Vagina (tissue), 2 donors: ENCODE measurements at regions not wholly inside any gene's neighbourhood (a gene's known extent, or its start where the extent isn't known, plus 50 kb on each side); places are given as distances from the start of the nearest gene placed in this dataset.

Experiments
- CTCF ChIP-seq, 3 experiments: fragments of 450-650 bp in 2 of 3; fragments of 200-600 bp in 1 of 3; sonication (generic) in 1 of 3; IDR thresholded peaks; one replicate each; pipeline ENCODE4 v1.5.1; 2017 to 2019; ENCODE audit warnings: antibody characterized with exemption in 3 of 3, mild to moderate bottlenecking in 2 of 3, moderate library complexity in 2 of 3
- POLR2A ChIP-seq, 2 donors: fragments of 450-650 bp; IDR thresholded peaks; one replicate each; pipeline ENCODE4 v1.6.1; 2017; ENCODE audit warnings: antibody characterized with exemption in 2 of 2, mild to moderate bottlenecking in 2 of 2, moderate library complexity in 2 of 2
- POLR2AphosphoS5 ChIP-seq, 2 donors: sonication (generic); formaldehyde crosslinking; IDR thresholded peaks; one replicate each; pipeline ENCODE4 v1.9.0; 2017; ENCODE audit warnings: antibody characterized with exemption in 2 of 2, mild to moderate bottlenecking in 2 of 2, low read depth in 1 of 2; ENCODE audit not compliant: insufficient read depth in 1 of 2

- TF ChIP-seq CTCF (IDR thresholded peaks at IDR 0.05): no peak
- TF ChIP-seq POLR2AphosphoS5 (IDR thresholded peaks at IDR 0.05; ENCODE audit: insufficient read depth in 1 of 2, low read depth in 1 of 2): no peak
- TF ChIP-seq POLR2A (IDR thresholded peaks at IDR 0.05): no peak
These were observed 307.8 kb downstream of the REEP3 start for GRCh38 chr10:63829020-63829419.
